NCI-H82 (cell line): ENCODE measurements at regions not wholly inside any gene's neighbourhood (a gene's known extent, or its start where the extent isn't known, plus 50 kb on each side); places are given as distances from the start of the nearest gene placed in this dataset.
A peak's percentile ranks its signal among the peaks of the same experiment; 100 is the strongest.
"Not testable (repeated sequence)": the region's sequence is repeated elsewhere in the genome, so short reads cannot be mapped to it uniquely, and the experiment has no call there.

Source experiments
- DNase-seq: peaks from one replicate; lab custom pipeline; 2025; lab: John Stamatoyannopoulos, UW

DNA sequence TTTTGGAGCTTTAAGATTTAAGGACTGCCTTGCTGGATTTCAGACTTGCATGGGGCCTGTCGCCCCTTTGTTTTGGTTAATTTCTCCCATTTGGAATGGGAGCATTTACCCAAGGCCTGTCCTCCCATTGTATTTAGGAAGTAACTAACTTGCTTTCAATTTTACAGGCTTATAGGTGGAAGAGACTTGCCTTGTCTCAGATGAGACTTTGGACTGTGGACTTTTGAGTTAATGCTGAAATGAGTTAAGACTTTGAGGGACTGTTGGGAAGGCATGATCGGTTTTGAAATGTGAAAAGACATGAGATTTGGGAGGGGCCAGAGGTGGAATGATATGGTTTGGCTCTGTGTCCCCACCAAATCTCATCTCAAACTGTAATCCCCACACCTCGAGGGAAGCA is 56.5 kb upstream of the TNFSF10 start:
- not testable (repeated sequence) for DNase-seq

DNA sequence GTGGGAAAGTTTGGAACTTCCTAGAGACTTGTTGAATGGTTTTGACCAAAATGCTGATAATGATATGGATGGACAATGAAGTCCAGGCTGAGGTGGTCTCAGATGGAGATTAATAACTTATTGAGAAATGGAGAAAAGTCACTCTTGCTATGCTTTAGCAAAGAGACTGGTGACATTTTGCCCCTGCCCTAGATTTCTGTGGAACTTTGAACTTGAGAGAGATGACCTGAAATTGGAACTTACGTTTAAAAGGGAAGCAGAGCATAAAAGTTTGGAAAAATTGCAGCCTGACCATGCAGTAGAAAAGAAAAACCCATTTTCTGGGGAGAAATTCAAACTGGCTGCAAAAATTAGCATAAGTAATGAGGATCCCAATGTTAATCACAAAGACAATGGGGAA is 55.5 kb upstream of the TNFSF10 start:
- not testable (repeated sequence) for DNase-seq

DNA sequence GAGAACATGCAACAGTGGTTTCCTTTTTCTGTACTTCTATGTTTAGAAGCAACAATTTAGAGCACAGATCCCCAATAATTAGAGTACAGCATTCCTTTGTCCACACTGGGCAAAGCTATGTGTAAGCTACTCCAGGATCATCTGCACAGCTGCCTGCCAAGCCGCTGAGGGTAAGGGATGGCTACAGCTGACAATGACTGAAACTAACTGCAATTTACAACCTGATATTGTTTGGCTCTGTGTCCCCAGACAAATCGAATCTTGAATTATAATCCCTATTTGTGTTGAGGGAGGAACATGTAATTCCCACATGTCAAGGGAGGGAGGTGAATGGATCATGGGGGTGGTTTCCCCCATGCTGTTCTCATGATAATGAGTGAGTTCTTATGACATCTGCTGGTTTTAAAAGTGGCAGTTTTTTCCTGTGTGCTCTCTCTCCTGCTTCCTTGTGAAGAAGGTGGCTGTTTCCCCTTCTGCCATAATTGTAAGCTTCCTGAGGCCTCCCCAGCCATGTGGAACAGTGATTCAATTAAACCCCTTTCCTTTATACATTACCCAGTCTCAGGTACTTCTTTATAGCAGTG is 54.8 kb upstream of the TNFSF10 start:
- DNase-seq: peak; percentile 33

GRCh38 chr3:172575375-172575774 is 52.1 kb upstream of the TNFSF10 start:
- no peak for DNase-seq

DNA sequence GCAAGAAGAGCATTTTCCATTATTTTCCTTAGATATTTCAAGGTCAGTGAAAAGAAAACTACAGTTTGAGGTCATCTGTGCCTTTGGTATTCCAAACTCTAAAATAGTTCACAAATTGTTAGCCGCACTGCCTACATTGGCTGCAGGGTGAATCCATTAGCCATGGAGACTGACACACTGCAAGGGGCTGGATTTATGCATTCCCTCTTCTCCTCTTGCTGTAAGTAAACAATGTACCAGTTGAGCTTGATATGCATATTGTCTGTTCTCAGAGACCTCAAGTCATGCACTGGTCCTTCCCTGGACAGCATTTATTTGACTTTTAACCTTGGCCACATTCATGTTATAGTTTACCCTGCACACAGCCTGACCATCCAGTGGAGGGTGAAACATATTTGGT is 50.2 kb upstream of the TNFSF10 start:
- no peak for DNase-seq
